Fibroblast of skin of left biceps (primary cell): ENCODE measurements at regions not wholly inside any gene's neighbourhood (a gene's known extent, or its start where the extent isn't known, plus 50 kb on each side); places are given as distances from the start of the nearest gene placed in this dataset.
"Not testable (repeated sequence)": the region's sequence is repeated elsewhere in the genome, so short reads cannot be mapped to it uniquely, and the experiment has no call there.

Source experiments
- DNase-seq, 2 experiments: peaks; one replicate each; pipeline ENCODE4 v3.0.0-alpha.2; 2013; ENCODE audit warnings: low read depth in 2 of 2

DNA sequence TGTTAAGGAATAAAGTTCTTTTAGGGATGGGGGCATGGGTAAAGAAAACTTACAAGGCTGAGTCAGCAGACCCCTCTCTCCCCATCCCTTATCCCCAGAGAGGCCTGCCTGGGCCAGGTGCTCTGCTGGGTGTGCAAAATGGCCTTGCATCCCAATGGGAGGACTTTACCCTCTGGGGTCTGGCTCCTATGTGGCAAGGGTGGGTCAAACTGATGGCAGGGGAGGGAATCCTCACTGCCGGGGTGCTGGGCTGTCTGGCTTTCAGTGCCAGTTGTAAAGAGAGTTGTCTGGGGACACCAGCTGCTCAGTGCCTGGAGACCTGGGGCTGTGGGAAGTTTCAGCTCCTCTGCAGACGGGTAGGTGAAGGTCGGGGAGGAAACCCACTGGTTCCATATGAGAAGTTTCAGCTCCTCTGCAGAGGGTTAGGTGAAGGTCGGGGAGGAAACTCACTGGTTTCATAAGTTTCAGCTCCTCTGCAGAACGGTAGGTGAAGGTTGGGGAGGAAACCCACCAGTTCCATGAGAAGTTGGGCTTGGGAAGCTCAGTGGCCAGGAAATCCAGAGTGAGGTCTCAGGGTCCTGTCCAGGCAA lies 127.2 kb upstream of the PODXL start:
- no peak for DNase-seq

DNA sequence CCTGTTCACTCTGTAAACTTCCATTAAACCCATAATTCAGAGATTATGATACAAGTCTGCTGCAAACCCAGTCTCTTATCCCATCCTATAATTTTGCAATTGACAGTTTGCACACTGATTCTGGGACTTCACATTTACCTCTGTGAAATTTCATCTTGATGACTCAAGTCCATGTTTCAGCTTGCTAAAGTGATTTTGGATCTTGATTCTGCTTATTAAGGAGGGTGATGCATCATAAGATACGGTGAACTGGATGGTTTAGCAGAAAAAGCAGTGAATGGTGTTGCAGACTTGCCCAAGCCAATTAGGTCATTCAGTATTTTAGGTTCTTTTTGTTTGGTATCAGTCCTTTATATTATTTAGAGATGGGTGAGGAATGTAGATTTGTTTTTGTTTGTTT lies 125.5 kb upstream of the PODXL start:
- no peak for DNase-seq

DNA sequence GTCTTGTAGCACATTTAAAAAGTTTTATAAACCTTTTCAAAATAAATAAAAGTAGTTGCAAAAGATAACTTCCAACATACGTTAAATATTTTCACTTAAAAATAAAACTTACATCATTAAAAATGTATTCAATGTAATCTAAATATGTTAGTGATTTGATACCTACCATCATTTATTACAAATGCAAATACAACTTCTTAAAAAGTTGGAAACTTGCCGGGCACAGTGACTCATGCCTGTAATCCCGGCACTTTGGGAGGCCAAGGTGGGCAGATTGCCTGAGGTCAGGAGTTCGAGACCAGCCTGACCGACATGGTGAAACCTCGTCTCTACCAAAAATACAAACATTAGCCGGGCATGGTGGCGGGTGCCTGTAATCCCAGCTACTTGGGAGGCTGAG lies 122.6 kb upstream of the PODXL start:
- not testable (repeated sequence) for DNase-seq

DNA sequence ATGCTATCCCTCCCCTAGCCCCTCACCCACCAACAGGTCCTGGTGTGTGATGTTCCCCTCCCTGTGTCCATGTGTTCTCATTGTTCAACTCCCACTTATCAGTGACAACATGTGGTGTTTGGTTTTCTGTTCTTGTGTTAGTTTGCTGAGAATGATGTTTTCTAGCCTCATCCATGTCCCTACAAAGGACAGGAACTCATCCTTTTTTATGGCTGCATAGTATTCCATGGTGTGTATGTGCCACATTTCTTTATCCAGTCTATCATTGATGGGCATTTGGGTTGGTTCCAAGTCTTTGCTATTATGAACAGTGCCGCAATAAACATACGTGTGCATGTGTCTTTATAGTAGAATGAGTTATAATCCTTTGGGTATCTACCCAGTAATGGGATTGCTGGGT lies 120.4 kb upstream of the PODXL start:
- DNase-seq = not testable (repeated sequence)

DNA sequence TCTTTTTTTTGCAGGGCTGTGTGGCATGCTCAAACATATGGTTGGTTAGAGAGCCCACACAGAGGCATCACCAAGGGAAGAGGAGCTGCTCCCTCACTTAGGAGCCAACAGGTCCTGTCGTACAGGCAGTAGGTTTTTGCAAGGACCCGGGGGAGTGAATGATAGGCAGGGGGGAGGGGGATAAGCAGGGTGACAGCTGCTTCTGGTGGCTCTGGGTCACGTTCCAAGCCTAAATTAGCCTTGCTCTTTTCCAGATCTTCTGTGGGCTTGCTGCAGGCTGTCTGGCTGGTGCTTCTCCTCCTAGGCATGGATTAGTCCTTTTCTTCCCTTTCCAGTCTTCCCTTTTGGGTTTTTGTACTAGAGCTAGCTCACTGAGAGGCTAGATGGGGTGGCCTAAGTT lies 117.7 kb upstream of the PODXL start:
- DNase-seq = no peak

DNA sequence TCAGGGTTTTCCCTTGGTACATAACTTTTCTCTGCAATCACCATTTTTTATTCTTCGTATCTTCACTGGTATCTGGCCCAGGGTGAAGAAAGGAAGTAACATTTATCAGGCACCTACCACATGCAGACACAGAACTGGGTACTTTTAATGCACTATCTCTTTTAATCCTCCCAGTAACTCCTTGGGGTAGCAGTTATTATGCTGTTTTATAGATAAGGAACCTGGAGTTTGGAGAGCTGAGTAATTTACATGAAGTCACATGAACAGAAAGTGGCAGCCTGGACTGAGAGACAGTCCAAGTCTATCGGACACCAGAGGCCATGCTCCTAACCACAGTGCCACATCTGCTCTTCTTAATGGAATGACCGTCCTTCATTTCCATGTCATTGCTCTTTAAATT lies 117.1 kb upstream of the PODXL start:
- no peak for DNase-seq

DNA sequence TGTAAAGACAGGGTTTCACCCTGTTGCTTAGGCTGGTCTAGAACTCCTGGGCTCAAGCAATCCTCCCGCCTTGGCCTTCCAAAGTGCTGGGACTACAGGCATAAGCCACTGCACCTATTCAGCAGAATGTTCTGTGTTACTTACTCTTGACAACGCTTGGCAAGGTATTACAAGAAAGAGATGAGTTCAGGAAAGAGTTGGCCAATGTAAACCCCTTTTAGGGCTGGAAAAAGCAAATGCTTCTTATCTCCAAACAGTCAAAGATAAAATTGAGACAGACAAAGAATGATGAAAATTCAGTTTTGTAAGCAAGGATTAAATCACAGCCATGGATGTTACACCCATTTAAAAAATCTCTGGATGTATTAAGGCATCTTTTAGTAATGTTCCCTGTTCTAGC lies 114.0 kb upstream of the PODXL start:
- no peak for DNase-seq

DNA sequence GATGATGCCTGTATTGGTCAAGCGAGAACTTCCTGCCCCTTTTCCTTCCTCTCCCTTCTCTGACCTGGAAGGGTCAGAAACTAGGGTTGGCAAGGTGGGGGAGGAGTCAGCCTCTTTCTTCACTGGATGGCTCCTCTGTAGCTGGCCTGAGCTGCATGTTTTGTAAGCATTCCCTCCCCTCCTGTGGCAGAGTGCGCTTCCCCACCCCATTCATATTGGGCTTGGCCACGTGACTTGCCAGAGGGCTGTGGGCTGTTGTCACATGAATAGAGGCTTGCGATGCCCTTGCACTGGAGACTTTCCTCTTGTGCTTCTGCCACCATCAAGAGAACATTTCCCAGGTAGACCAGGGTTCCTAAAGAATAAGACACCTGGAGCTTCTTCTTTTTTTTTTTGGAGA lies 111.3 kb upstream of the PODXL start:
- DNase-seq = no peak

DNA sequence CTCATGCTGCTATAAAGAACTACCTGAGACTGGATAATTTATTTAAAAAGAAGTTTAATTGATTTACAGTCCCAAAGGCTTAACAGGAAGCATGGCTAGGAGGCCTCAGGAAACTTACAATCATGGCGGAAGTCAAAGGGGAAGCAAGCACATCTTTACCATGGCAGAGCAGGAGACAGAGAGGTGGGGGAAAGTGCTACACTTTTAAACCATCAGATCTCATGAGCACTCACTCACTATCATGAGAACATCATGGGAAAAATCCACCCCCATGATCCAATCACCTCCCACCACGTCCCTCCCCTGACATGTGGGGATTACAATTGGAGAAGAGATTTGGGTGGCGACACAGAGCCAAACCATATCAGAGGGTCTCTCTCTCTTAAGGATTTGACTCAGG lies 108.6 kb upstream of the PODXL start:
- DNase-seq = no peak

DNA sequence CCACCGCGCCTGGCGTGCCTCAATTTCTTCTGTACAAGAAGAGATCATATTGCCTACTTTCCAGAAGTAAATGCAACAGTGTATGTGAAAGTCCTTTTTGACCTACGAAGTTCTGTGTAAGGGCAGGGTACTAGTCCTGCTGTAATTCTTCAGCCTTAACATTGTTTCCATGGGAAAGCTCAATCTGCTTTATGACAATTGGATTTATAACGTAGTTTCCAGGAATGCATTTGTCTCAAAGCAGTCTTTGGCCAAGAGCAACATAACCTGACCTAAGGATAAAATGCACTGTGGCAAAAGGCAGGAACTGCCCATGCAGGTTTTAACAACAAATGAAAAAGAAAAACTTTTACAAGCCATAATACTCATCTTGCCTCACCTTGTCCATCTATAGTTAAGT lies 108.1 kb upstream of the PODXL start:
- no peak for DNase-seq

DNA sequence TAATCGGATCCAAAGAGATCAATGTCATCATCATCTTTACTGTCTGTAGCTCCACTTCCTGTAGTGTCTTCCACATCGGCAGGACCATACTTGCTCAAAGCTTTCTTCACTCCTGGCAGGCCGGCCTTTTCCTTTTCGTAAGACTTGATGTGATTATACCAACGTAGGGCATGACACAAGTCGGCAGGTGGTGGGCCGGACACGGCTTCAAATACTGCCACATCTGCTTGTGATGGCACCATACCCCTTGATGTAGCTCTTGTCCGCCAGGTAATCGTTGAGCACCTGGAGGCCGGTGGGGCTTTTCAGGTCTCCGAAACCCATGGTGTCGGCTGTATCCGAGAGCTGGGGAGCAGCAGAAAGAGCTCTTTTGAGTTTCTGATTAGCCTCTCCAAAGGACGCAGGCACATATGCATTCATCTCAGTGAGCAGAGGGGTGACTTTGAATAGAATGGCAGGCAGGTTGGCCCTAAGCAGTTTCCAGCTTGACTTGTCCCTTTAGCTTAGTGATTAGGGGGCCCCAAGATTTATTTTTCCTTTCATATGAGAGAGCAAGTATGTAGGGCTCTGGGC lies 106.0 kb upstream of the PODXL start:
- not testable (repeated sequence) for DNase-seq

DNA sequence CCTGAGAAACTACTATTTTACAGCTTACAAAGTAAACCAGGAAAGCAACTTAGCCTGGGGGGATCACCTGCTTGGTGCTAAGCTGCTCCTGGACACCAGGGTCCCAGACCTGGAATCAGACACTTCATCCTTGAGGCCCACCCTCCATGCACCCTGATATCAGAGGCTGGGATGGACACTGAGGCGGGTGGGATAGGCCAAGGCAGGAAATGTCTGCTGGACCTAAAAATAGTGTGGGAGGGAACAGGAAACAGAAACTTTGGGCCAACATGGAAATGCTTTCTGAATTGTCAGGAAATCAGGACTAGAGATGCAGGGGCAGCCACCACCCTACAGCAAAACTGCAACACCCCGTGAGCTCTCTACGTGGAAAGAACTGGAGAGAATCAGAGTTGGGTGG lies 101.5 kb upstream of the PODXL start:
- DNase-seq = no peak

DNA sequence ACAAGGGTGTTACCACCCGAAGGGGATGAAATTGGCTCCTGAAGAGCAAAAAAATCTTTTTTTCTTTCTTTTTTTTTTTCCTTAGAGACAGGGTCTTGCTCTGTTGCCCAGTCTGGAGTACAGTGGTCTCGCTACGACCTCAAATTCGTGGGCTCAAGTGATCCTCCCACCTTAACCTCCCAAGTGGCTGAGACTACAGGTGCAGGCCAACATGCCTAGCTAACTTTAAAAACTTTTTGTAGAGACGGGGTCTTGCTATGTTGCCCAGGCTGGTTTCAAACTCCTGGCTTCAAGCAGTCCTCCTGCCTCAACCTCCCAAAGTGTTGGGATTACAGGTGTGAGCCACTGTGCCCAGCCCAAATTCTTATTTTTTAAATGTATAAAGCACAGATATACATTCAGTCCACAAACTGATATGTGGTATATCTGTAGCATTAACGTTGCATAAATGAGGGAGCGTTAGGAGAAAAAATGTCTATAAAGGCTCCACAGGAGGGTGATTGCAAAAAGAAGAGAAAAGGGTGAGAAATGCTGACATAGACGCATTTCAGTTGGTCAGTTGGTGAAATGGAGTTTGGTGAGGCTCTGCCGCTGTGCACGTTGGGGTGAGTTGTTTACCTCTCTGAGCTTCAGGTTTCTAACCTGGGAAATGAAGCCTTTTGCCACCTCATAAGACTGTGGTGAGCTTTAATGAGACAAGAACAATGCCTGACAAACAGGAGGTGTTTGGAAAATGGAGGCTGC lies 100.7 kb upstream of the PODXL start:
- no peak for DNase-seq

DNA sequence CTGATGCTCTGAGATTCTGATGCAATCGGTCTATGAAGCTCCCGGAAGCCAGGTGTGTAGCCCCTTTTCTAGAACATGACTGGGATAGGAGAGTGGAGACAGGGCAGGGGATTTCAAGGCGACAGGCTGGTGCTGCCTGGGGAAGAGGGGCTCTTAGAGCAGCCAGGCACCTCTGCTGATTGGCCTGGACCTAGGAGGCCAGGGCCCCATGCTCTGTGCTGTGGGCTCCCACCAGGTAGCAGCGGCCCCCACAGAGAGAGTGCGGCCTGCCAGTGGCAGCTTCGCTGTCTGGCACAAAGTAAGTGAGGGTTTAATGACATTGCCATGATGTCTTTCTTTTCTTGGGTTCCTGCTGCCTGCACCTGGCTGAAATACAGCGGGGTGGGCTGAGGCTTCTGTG lies 99.4 kb upstream of the PODXL start:
- no peak for DNase-seq

DNA sequence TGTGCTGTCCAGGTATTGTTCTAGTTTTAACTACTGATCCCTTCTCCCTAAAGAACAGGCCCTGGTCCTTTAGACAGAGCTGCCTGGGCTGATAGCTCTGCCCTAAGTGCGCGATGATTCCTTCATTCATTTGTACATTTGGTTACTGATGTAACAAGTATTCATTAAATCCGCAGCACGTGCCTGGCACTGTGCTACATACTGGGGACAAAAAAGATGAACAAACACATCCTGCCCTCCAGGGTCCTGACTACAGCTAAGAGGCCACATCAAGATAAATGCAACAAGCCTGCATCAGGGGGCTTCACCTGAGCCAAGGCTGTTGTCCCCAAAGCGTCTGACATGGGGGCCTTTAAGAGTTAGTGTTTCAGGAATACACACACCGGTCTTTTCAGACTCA lies 99.0 kb upstream of the PODXL start:
- DNase-seq = no peak

DNA sequence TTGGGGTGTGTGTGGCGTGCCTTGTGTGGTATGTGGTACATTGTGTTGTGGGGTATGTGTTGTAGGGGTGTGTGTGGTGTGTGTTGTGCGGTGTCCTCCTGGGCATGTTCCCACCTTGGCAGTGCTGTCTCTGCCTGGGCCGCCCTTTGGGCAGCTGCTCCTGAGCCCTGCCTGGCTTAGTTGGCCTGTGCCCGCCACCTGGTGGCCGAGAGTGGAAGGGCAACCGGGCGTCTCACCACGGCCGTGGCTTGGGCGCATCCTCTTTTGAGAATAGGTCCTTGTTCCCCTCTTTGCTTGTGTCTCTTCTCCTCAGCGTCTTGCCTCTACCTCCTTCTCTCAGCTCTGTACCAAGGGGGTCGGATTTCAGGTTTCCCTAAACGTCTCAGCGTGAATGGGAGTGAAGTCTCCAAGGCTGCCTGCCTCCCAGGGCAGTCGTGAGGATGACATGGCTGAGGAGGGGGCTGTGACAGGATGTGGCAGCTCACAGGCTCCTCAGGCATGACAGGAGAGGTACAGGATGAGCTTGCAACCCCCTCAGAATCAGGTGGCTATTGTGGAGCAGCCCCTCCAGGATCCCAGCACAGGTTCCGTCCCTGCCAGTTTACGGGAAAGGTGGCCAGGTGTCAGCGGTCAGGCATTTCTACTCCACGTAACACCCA lies 98.4 kb upstream of the PODXL start:
- DNase-seq = peak; percentile 36 to 40

DNA sequence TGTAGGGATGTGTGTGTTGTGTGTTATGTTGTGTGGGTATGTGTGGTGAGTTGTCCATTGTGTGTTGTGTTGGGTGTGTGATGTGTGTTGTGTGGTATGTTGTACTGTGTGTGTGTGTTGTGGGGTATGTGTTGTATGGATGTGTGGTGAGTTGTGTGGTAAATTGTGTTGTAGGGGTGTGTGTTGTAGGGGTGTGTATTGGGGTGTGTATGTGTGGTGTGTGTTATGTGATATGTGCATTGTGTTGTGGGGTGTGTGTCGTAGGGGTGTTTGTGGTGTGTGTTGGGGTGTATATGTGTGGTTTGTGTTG lies 97.8 kb upstream of the PODXL start:
- no peak for DNase-seq

DNA sequence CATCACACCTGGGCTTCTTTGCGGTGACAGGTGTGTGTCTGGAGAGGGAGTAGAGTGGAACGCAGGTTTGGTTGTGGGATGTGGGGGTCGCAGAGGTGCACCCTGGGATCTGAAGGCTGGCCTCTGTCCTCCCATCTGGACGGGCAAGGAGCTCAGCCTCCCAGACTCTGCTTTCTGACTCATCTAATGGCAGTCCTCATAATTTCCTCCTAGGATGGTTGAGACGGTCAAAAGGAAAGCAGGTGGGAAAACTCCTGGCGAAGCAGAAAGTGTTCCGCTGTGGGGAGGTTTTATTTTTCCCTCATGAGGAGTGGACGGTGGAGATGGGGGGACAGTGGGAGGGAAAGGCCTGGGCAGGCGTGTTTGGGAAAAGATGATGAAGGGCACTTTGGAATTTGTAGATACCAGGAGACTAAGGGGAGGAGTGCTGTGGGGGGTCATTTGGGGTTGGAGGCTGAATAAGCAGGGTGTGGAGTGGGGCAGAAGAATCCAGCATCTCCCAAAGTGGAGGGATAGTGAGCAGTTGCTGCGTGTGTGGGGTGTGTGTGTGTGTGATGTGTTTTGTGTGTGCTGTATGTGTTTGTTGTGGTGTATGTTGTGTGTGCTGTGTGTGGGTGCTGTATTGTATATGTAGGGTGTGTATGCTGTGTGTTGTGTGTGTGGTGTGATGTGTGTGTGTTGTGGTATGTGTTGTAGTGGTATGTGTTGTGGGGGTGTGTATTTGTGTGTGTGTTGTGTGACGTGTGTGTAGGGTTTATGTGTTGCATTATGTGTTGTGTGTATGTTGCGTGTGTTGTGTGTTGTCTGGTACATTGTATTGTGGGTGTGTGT lies 97.2 kb upstream of the PODXL start:
- DNase-seq = no peak

DNA sequence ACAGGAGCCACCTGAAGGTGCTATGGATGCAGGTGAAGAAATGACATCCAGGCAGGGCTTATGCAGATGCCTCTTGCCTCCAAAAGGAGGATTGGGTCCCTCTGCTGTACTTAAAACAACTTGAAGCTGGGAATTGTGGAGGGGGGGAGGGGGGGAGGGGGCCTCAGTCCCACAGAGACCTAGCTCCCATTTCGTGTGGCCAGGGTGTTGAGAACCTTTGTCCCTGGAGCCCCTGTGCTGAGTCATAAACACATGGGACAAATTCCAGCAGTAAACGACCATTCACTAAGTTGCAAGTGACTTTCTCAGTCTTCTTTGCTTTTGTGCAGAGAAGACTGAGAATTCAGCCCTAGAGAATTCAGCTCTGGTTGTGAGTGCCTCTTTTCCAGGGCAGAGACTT lies 96.5 kb upstream of the PODXL start:
- DNase-seq = no peak

DNA sequence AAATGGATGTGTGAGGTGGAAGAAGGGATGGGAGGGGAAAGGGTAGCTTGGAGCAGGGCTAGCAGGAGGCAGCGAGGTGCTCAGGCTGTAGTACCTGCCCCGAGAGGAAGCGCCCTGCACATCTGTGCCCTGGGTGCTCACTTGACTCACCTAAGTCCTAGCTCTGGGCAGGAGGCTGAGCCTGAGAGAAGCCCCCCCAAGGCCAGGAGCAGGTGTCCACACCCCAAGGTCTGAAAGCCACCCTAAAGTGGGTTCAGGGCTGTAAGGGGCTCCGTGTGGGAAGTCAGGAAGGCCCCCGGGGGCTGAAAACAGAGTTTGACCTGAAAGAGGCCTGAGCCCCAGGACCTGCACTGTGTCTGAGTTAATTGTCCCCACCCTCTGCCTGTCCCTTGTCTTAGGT lies 95.8 kb upstream of the PODXL start:
- no peak for DNase-seq

DNA sequence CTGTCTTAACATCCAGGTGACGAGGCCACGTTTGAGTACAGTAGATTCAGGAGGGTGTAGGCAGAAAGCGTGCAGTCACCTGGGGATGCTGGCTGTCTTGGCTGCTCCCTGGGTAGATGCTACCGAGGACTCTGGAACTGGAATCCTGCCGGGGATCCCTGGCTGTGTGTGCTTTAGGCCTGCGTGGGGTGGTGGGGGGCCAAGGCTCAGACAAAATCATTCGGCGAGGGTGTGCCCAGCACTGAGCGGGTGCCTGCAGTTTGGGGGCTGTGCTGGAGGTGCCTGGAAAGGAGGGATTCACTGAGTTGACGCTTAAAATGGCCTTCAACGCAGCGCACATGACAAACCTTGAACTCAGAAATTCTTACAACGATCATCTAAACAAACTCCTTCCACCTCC lies 93.5 kb upstream of the PODXL start:
- no peak for DNase-seq

DNA sequence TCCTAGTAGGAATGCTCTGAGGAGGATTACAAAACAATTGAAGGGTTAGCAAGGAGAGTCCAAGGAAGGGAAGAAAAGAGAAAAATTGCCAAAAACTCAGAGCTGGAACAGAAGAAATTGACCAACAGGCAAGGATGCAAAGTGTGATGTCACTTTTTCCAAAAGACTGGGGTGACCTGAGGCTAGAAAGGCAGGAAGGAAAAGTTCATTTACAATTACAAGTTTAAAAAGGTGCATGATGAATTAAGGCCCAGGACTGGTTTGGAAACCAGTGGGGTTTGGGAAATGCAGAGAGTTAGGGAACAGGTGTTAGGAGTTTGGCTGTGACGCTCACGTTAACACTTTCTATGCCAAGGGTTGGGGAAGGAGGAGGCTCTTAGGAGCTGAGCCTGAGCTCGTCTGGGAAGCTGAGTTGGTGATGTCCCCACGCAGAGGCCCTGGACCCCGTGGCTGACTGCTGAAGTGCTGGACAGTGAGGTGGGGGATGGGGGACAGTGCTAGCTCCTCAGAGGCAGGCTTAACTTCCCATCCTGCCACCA lies 92.6 kb upstream of the PODXL start:
- no peak for DNase-seq
